Vagina (tissue), 2 donors: ENCODE measurements at regions not wholly inside any gene's neighbourhood (a gene's known extent, or its start where the extent isn't known, plus 50 kb on each side); places are given as distances from the start of the nearest gene placed in this dataset.

Source experiments
- DNase-seq, 2 donors: peaks; one replicate each; pipeline ENCODE4 v3.0.0-alpha.2; 2017; ENCODE audit errors: extremely low spot score in 2 of 2
- H3K27ac ChIP-seq: fragments of 200-600 bp; sonication (generic); one replicate; pipeline ENCODE4 v1.5.1; 2019
- H3K27me3 ChIP-seq: fragments of 200-600 bp; sonication (generic); one replicate; pipeline ENCODE4 v1.5.1; 2019
- H3K36me3 ChIP-seq, 2 donors: fragments of 200-600 bp; sonication (generic); one replicate each; pipeline ENCODE4 v1.5.1; 2017 to 2019
- H3K4me1 ChIP-seq: fragments of 200-600 bp; sonication (generic); one replicate; pipeline ENCODE4 v1.5.1; 2019
- H3K4me3 ChIP-seq, 2 donors: fragments of 200-600 bp; sonication (generic); 1 replicate in 1 of 2; 2 replicates in 1 of 2; pipeline ENCODE4 v1.5.1; 2016 to 2019
- H3K9me3 ChIP-seq: fragments of 200-600 bp; sonication (generic); one replicate; pipeline ENCODE4 v1.5.1; 2019
- CTCF ChIP-seq, 3 experiments: fragments of 450-650 bp in 2 of 3; fragments of 200-600 bp in 1 of 3; sonication (generic) in 1 of 3; IDR thresholded peaks; one replicate each; pipeline ENCODE4 v1.5.1; 2017 to 2019; ENCODE audit warnings: antibody characterized with exemption in 3 of 3, mild to moderate bottlenecking in 2 of 3, moderate library complexity in 2 of 3
- POLR2A ChIP-seq, 2 donors: fragments of 450-650 bp; IDR thresholded peaks; one replicate each; pipeline ENCODE4 v1.6.1; 2017; ENCODE audit warnings: antibody characterized with exemption in 2 of 2, mild to moderate bottlenecking in 2 of 2, moderate library complexity in 2 of 2
- POLR2AphosphoS5 ChIP-seq, 2 donors: sonication (generic); formaldehyde crosslinking; IDR thresholded peaks; one replicate each; pipeline ENCODE4 v1.9.0; 2017; ENCODE audit warnings: antibody characterized with exemption in 2 of 2, mild to moderate bottlenecking in 2 of 2, low read depth in 1 of 2; ENCODE audit not compliant: insufficient read depth in 1 of 2
- intact Hi-C: fragments of 100-400 bp; cut with DNase I; formaldehyde crosslinking; loops from one replicate; pipeline ENCODE4 v1.15.1; 2023

GRCh38 chr6:105644691-105645090 is 241.8 kb upstream of the PREP start:
- H3K4me3 ChIP-seq, result no peak overlapping the region
- TF ChIP-seq CTCF (IDR thresholded peaks at IDR 0.05), result no peak
- TF ChIP-seq POLR2A (IDR thresholded peaks at IDR 0.05), result no peak
- no peak for TF ChIP-seq POLR2AphosphoS5 (IDR thresholded peaks at IDR 0.05; ENCODE audit: insufficient read depth in 1 of 2, low read depth in 1 of 2)
- peak overlapping the region; percentile 36 for H3K27ac ChIP-seq
- no peaks in the 10 kb centered on the region for H3K9me3 ChIP-seq
- H3K27me3 ChIP-seq, result no peaks in the 10 kb centered on the region
- intact Hi-C loops, result no loop called here
- no peak for DNase-seq
- H3K4me1 ChIP-seq, result peaks cover 18% of the 10 kb centered on the region
- no peaks in the 10 kb centered on the region for H3K36me3 ChIP-seq

- TF ChIP-seq POLR2A (IDR thresholded peaks at IDR 0.05), result no peak
- TF ChIP-seq CTCF (IDR thresholded peaks at IDR 0.05), result no peak
- no peak for TF ChIP-seq POLR2AphosphoS5 (IDR thresholded peaks at IDR 0.05; ENCODE audit: insufficient read depth in 1 of 2, low read depth in 1 of 2)
- no peaks in the 10 kb centered on the region for H3K9me3 ChIP-seq
- peaks cover 18% of the 10 kb centered on the region for H3K4me1 ChIP-seq
- intact Hi-C loops, result no loop called here
- no peaks in the 10 kb centered on the region for H3K36me3 ChIP-seq
- peak overlapping the region; percentile 36 for H3K27ac ChIP-seq
- no peak overlapping the region for H3K4me3 ChIP-seq
- no peak for DNase-seq
- no peaks in the 10 kb centered on the region for H3K27me3 ChIP-seq
Measured at GRCh38 chr6:105644073-105644489, 241.2 kb upstream of the PREP start.

GRCh38 chr6:105642708-105643107 is 239.8 kb upstream of the PREP start:
- no peaks in the 10 kb centered on the region for H3K9me3 ChIP-seq
- no peak overlapping the region for H3K4me3 ChIP-seq
- peaks cover 18% of the 10 kb centered on the region for H3K4me1 ChIP-seq
- H3K27me3 ChIP-seq, result no peaks in the 10 kb centered on the region
- TF ChIP-seq POLR2AphosphoS5 (IDR thresholded peaks at IDR 0.05; ENCODE audit: insufficient read depth in 1 of 2, low read depth in 1 of 2) (peak in 1 of 2 donors; percentile 62), CTCF (IDR thresholded peaks at IDR 0.05) (no peak)
- H3K27ac ChIP-seq, result no peak overlapping the region
- intact Hi-C loops, result no loop called here
- DNase-seq, result no peak
- no peaks in the 10 kb centered on the region for H3K36me3 ChIP-seq

- no peak overlapping the region for H3K27ac ChIP-seq
- TF ChIP-seq POLR2A (IDR thresholded peaks at IDR 0.05) (no peak), POLR2AphosphoS5 (IDR thresholded peaks at IDR 0.05; ENCODE audit: insufficient read depth in 1 of 2, low read depth in 1 of 2) (no peak), CTCF (IDR thresholded peaks at IDR 0.05) (no peak)
- no peak overlapping the region for H3K4me3 ChIP-seq
- H3K4me1 ChIP-seq, result peaks cover 18% of the 10 kb centered on the region
- no peaks in the 10 kb centered on the region for H3K27me3 ChIP-seq
- H3K9me3 ChIP-seq, result no peaks in the 10 kb centered on the region
- DNase-seq, result no peak
- no peaks in the 10 kb centered on the region for H3K36me3 ChIP-seq
- intact Hi-C loops, result no loop called here
Measured at GRCh38 chr6:105641504-105641903, 238.6 kb upstream of the PREP start.

- H3K4me3 ChIP-seq, result no peak overlapping the region
- no peak overlapping the region for H3K27ac ChIP-seq
- TF ChIP-seq POLR2AphosphoS5 (IDR thresholded peaks at IDR 0.05; ENCODE audit: insufficient read depth in 1 of 2, low read depth in 1 of 2), result no peak
- no peak for TF ChIP-seq POLR2A (IDR thresholded peaks at IDR 0.05)
- TF ChIP-seq CTCF (IDR thresholded peaks at IDR 0.05), result no peak
- DNase-seq, result no peak
- H3K36me3 ChIP-seq, result no peaks in the 10 kb centered on the region
- intact Hi-C loops, result no loop called here
- no peaks in the 10 kb centered on the region for H3K9me3 ChIP-seq
- H3K4me1 ChIP-seq, result no peaks in the 10 kb centered on the region
- no peaks in the 10 kb centered on the region for H3K27me3 ChIP-seq
Measured at GRCh38 chr6:105639124-105639523, 236.2 kb upstream of the PREP start.
